A549 (cell line): ENCODE measurements at regions not wholly inside any gene's neighbourhood (a gene's known extent, or its start where the extent isn't known, plus 50 kb on each side); places are given as distances from the start of the nearest gene placed in this dataset.

Source experiments
- ATAC-seq, 2 experiments: fragments of 200-7000 bp in 1 of 2; fragments of >200 bp in 1 of 2; cut with Nextera tagmentation in 1 of 2; cut with Tn5 transposase in 1 of 2; 3 replicates each; pipeline versions ENCODE4 v1.8.0 to v1.9.1; 2018 to 2020; ENCODE audit warnings: mild to moderate bottlenecking in 1 of 2, moderate library complexity in 1 of 2
- CTCF ChIA-PET: fragments of 300-600 bp; sonication (Branson Sonifier 250); formaldehyde crosslinking; extraction: SDS; loops from one replicate; lab custom pipeline; 2021; ENCODE audit warnings: antibody characterized with exemption, inconsistent platforms; lab: Yijun Ruan, JAX
- POLR2A ChIA-PET: fragments of 350-600 bp; formaldehyde crosslinking; extraction: SDS; loops from one replicate; lab custom pipeline; 2021; ENCODE audit warnings: antibody characterized with exemption, inconsistent platforms; lab: Yijun Ruan, JAX
- DNase-seq, 2 experiments: peaks; one replicate each; pipeline versions ENCODE4 v3.0.0 to v3.0.0-alpha.2; 2011 to 2016; ENCODE audit warnings: low read depth in 1 of 2, low spot score in 1 of 2
- FAIRE-seq: peaks from 2 replicates; lab custom pipeline; 2011; peaks lifted over from hg19 to GRCh38; lab: Jason Lieb, UNC
- H3K27ac ChIP-seq, 2 experiments: fragments of >200 bp; sonication (Bioruptor Twin); formaldehyde crosslinking; 3 replicates each; pipeline ENCODE4 v1.5.1; 2016 to 2017
- H3K4me1 ChIP-seq: fragments of >200 bp; sonication (Bioruptor Twin); formaldehyde crosslinking; 3 replicates; pipeline ENCODE4 v1.6.1; 2016
- H3K4me2 ChIP-seq: fragments of >200 bp; sonication (Bioruptor Twin); formaldehyde crosslinking; 3 replicates; pipeline ENCODE4 v1.6.1; 2016
- H3K4me3 ChIP-seq: fragments of >200 bp; sonication (Bioruptor Twin); formaldehyde crosslinking; 3 replicates; pipeline ENCODE4 v1.5.1; 2016
- H3K9me3 ChIP-seq: fragments of >200 bp; sonication (Bioruptor Twin); formaldehyde crosslinking; 3 replicates; pipeline ENCODE4 v1.6.1; 2016
- CBX2 ChIP-seq: fragments of 200-600 bp; sonication (generic); IDR thresholded peaks from 2 replicates; pipeline ENCODE4 v1.6.1; 2016; ENCODE audit warnings: low read depth, mild to moderate bottlenecking, borderline replicate concordance
- CBX8 ChIP-seq: fragments of 200-600 bp; sonication (generic); IDR thresholded peaks from 2 replicates; pipeline ENCODE4 v1.6.1; 2016
- CHD4 ChIP-seq: fragments of 200-600 bp; sonication (generic); IDR thresholded peaks from 2 replicates; pipeline ENCODE4 v1.6.1; 2016; ENCODE audit warnings: antibody characterized with exemption, mild to moderate bottlenecking, borderline replicate concordance
- CTCF ChIP-seq: fragments of >200 bp; sonication (Bioruptor Twin); formaldehyde crosslinking; IDR thresholded peaks from 3 replicates; pipeline ENCODE4 v1.5.1; 2016
- EHF ChIP-seq: fragments of 250-450 bp; sonication (Bioruptor Pico); IDR thresholded peaks from 2 replicates; pipeline ENCODE4 v1.5.0; 2020; ENCODE audit warnings: mild to moderate bottlenecking
- FOSB ChIP-seq: fragments of 250-450 bp; sonication (Bioruptor Pico); IDR thresholded peaks from 2 replicates; pipeline ENCODE4 v1.5.0; 2020; ENCODE audit warnings: mild to moderate bottlenecking, moderate library complexity
- FOXS1 ChIP-seq: fragments of 250-450 bp; sonication (Bioruptor Pico); IDR thresholded peaks from 2 replicates; pipeline ENCODE4 v1.5.0; 2020; ENCODE audit warnings: mild to moderate bottlenecking, moderate library complexity
- GATA3 ChIP-seq: IDR thresholded peaks from 2 replicates; pipeline ENCODE4 v1.6.1; 2012; ENCODE audit warnings: borderline replicate concordance
- HOXB5 ChIP-seq: fragments of 250-450 bp; sonication (Bioruptor Pico); IDR thresholded peaks from 2 replicates; pipeline ENCODE4 v1.5.0; 2020; ENCODE audit warnings: mild to moderate bottlenecking, moderate library complexity
- KDM5A ChIP-seq: fragments of 200-600 bp; sonication (generic); IDR thresholded peaks from 2 replicates; pipeline ENCODE4 v1.6.1; 2016; ENCODE audit warnings: antibody characterized with exemption, mild to moderate bottlenecking
- MAX ChIP-seq: IDR thresholded peaks from 2 replicates; pipeline ENCODE4 v1.6.1; 2012
- MAZ ChIP-seq: fragments of 150-350 bp; IDR thresholded peaks from 2 replicates; pipeline ENCODE4 v1.6.1; 2014; ENCODE audit warnings: antibody characterized with exemption, low read depth, low read length, borderline replicate concordance
- MYC ChIP-seq: IDR thresholded peaks from 2 replicates; pipeline ENCODE4 v1.6.1; 2012; ENCODE audit warnings: mild to moderate bottlenecking, inconsistent platforms, low read length, improper control_type of control experiment, borderline replicate concordance
- NPAS2 ChIP-seq: fragments of 250-450 bp; sonication (Bioruptor Pico); IDR thresholded peaks from 2 replicates; pipeline ENCODE4 v1.8.0; 2022; ENCODE audit warnings: mild to moderate bottlenecking, moderate library complexity, borderline replicate concordance
- PBX3 ChIP-seq: IDR thresholded peaks from 2 replicates; pipeline ENCODE4 v1.6.1; 2012
- PHF8 ChIP-seq: fragments of 200-600 bp; sonication (generic); IDR thresholded peaks from 2 replicates; pipeline ENCODE4 v1.6.1; 2016; ENCODE audit warnings: low read depth, mild to moderate bottlenecking, antibody characterized with exemption, moderate library complexity, borderline replicate concordance
- POLR2A ChIP-seq: IDR thresholded peaks from 2 replicates; pipeline ENCODE4 v1.6.1; 2012; ENCODE audit warnings: mild to moderate bottlenecking, low read length
- RAD21 ChIP-seq, 2 experiments: fragments of >200 bp in 1 of 2; sonication (Bioruptor Twin) in 1 of 2; formaldehyde crosslinking in 1 of 2; IDR thresholded peaks in 1 of 2; conservative IDR thresholded peaks in 1 of 2; 2 replicates in 1 of 2; 3 replicates in 1 of 2; pipeline ENCODE4 v1.6.1; 2012 to 2018; ENCODE audit warnings: inconsistent platforms in 1 of 2
- RARB ChIP-seq: fragments of 250-450 bp; sonication (Bioruptor Pico); IDR thresholded peaks from 2 replicates; pipeline ENCODE4 v1.8.0; 2021; ENCODE audit warnings: mild to moderate bottlenecking, moderate library complexity
- WGBS: methylation state at CpG from one replicate; pipeline ENCODE4 v1.1.6; 2017; ENCODE audit errors: missing lambda C conversion rate; 5-methylcytosine and 5-hydroxymethylcytosine counted together

GRCh38 chr2:144140891-144141290, 379.0 kb downstream of the ZEB2 start:
- FAIRE-seq (no peak), ATAC-seq (no peak), DNase-seq (no peak)
- CTCF ChIA-PET = no interaction called here
- no peaks in the 10 kb centered on the region for H3K9me3 ChIP-seq
- no peak overlapping the region for H3K4me3 ChIP-seq
- no peaks in the 10 kb centered on the region for H3K4me1 ChIP-seq
- no peak overlapping the region for H3K4me2 ChIP-seq
- no peak overlapping the region for H3K27ac ChIP-seq
- WGBS = 87% methylated on average over 3 of the region's 3 CpGs
- no peak for TF ChIP-seq HOXB5 (CRISPR knock-in tag)
- TF ChIP-seq FOSB (CRISPR knock-in tag) = no peak
- no peak for TF ChIP-seq CBX2
- no peak for TF ChIP-seq MYC
- TF ChIP-seq PHF8 = no peak
- TF ChIP-seq FOXS1 (CRISPR knock-in tag) = no peak
- TF ChIP-seq MAZ = no peak
- POLR2A ChIA-PET = no interaction called here

- Histone ChIP-seq H3K27ac (no peak overlapping the region), H3K4me1 (peaks cover 7% of the 10 kb centered on the region; the same call in 2 of the 3 replicates), H3K9me3 (no peaks in the 10 kb centered on the region), H3K4me2 (no peak overlapping the region), H3K4me3 (no peak overlapping the region)
- FAIRE-seq = no peak
- ATAC-seq = no peak
- DNase-seq = no peak
- ChIA-PET POLR2A (no interaction called here), CTCF (no interaction called here)
- WGBS = 78% methylated on average over 5 of the region's 5 CpGs
- TF ChIP-seq KDM5A (no peak), CTCF (no peak), NPAS2 (CRISPR knock-in tag) (no peak), MAX (no peak), CHD4 (no peak), FOXS1 (CRISPR knock-in tag) (no peak), RARB (CRISPR knock-in tag) (no peak), GATA3 (no peak), POLR2A (no peak)
- TF ChIP-seq, all 56 proteins: peak for 0
Measured at GRCh38 chr2:144137705-144138428, 382.1 kb downstream of the ZEB2 start.

DNA sequence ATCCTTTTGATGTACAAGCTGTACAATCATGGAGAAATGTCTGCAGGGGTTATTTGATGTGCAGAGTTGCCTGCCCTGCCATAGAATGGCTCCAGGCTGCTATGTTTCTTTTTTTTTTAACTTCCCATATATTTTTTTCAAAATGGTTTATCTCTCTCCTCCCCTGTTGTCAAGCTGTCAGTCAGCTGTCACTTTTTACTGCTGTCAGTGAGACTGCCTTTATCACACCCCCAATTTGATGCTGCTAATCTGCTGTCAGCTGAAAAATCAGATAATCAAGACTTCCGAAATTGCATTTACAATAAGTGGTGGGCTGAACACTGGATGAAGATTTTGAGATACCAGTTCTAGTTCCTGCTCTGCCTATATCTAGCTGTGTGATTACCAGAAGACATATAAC, 382.6 kb downstream of the ZEB2 start:
- Histone ChIP-seq H3K4me2 (no peak overlapping the region), H3K4me1 (peaks cover 7% of the 10 kb centered on the region; the same call in 2 of the 3 replicates), H3K4me3 (no peak overlapping the region), H3K27ac (no peak overlapping the region), H3K9me3 (no peaks in the 10 kb centered on the region)
- ATAC-seq (no peak), FAIRE-seq (no peak), DNase-seq (no peak)
- CTCF ChIA-PET = no interaction called here
- 85% methylated on average over 1 of the region's 1 CpG for WGBS
- TF ChIP-seq EHF (CRISPR knock-in tag) = no peak
- TF ChIP-seq CBX8 = no peak
- TF ChIP-seq RAD21 (conservative IDR thresholded peaks at IDR 0.05 in 1 of 2, IDR thresholded peaks at IDR 0.05 in 1 of 2) = no peak
- no peak for TF ChIP-seq PBX3
- POLR2A ChIA-PET = no interaction called here
